Breast epithelium (tissue), 3 donors: ENCODE measurements at regions not wholly inside any gene's neighbourhood (a gene's known extent, or its start where the extent isn't known, plus 50 kb on each side); places are given as distances from the start of the nearest gene placed in this dataset.
"Not testable (repeated sequence)": the region's sequence is repeated elsewhere in the genome, so short reads cannot be mapped to it uniquely, and the experiment has no call there.

Source experiments
- CTCF ChIP-seq, 3 donors: fragments of 450-650 bp; IDR thresholded peaks; one replicate each; pipeline ENCODE4 v1.5.1; 2016 to 2017; ENCODE audit warnings: antibody characterized with exemption in 3 of 3, mild to moderate bottlenecking in 3 of 3, moderate library complexity in 3 of 3
- POLR2A ChIP-seq: fragments of 450-650 bp; IDR thresholded peaks from one replicate; pipeline ENCODE4 v1.6.1; 2016; ENCODE audit warnings: antibody characterized with exemption, mild to moderate bottlenecking, moderate library complexity

DNA sequence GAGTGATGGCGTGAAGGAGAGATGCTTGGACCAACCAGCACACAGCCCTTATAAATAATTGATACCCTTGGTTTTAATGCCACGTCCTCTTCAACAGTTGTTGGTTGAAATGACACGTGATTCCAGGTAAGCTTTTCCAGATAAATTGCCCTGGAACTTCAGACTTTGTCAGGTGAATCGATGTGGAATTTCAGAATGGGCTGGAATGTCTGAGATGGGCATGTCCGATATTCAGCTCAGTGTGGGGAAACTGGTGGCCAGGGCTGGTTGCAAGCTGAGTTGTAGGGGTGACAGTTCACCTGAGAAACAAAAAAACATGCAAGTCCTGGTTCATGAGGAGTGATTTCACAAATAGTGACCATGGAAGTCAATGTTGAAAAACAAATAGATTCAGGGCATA is 104.0 kb upstream of the PRKX start:
- not testable (repeated sequence) for TF ChIP-seq CTCF (IDR thresholded peaks at IDR 0.05); POLR2A
